GM12891 (cell line): ENCODE measurements at regions not wholly inside any gene's neighbourhood (a gene's known extent, or its start where the extent isn't known, plus 50 kb on each side); places are given as distances from the start of the nearest gene placed in this dataset.

ENCODE experiments used
- POLR2A ChIP-seq: IDR thresholded peaks from 2 replicates; pipeline ENCODE4 v1.6.1; 2011; ENCODE audit warnings: low read depth, low read length, control low read depth
- SPI1 ChIP-seq: IDR thresholded peaks from 2 replicates; pipeline ENCODE4 v1.6.1; 2011; ENCODE audit warnings: low read depth, low read length, control low read depth

- no peak for TF ChIP-seq POLR2A
- no peak for TF ChIP-seq SPI1
These were observed 523.0 kb downstream of the ANKRD50 start for GRCh38 chr4:124189545-124189944.
